GM18870 (cell line): ENCODE measurements at regions not wholly inside any gene's neighbourhood (a gene's known extent, or its start where the extent isn't known, plus 50 kb on each side); places are given as distances from the start of the nearest gene placed in this dataset.
"Not testable (repeated sequence)": the region's sequence is repeated elsewhere in the genome, so short reads cannot be mapped to it uniquely, and the experiment has no call there.

Experiments
- ATAC-seq: cut with Tn5 transposase; IDR thresholded peaks from one replicate; pipeline ENCODE4 v1.9.1; 2021; ENCODE audit warnings: moderate library complexity; ENCODE audit not compliant: unreplicated experiment

DNA sequence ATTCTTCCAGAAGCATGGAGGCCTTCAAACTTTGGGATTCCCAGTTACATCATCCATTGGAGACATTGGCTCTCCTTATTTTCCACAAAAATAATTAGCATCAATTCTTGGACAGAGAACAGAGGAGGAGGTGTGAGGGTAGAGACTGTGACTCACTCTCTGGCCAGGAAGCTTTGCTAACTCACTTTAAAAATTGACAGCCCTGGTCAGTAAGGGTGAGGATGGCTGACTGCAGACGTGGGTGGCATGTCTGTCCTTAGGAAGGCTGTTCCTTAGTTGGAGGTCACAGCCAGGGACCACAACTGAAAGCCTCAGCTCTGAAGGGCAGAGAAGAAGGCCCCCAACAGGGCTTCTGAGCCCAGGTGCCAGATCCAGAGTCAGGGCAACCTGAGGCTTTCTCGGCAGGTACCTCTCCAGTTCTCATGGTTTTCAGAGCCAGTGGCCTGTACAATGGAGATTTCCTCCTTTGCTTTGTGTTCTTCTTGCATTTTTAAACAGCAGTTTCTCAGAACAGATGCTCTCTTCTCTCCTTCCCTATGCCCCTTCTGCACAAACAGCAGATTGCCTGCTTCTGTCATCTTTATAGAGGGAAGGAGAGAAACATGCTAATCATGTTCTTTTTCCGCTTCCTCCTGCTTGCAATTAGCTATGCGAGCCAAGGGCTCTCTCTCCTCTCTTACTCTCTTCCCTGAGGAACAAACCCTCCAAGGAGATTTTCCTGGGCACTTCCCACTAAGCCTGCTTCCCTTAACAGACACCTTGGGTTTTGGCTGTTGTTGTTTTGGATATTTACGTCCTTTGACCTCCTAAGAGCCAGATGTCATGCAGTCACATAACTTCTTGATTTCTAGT is 92.5 kb upstream of the ZNF366 start:
- no peak for ATAC-seq

- no peak for ATAC-seq
These were observed 91.8 kb upstream of the ZNF366 start for GRCh38 chr5:72599065-72599433.

DNA sequence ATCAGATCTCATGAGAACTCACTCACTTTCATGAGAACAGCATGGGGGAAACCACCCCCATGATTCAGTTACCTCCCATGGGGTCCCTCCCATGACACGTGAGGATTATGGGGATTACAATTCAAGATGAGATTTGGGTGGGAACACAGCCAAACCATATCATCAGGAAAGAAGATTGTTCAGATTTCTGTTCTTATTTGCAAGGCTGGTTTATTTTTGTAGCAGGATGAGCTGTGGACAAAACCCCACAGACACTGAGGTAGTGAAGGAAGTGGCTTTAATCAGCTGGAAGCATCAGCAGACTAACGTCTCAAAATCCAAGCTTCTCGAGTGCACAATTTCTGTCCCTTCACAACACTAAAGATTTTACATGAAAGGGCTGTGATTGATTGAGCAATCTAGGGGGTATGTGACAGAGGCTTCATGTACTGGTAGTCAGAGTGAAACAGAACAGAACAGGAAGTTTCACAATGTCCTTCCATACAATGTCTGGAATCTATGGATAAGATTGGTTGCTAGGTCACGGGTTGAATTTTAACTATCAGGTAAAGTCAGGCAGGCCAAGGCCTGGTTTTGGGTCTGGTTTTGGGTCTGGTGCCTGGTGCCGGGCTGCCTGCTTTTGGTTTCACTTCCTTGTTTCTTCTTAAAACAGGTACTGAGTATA is 91.3 kb upstream of the ZNF366 start:
- ATAC-seq: no peak

DNA sequence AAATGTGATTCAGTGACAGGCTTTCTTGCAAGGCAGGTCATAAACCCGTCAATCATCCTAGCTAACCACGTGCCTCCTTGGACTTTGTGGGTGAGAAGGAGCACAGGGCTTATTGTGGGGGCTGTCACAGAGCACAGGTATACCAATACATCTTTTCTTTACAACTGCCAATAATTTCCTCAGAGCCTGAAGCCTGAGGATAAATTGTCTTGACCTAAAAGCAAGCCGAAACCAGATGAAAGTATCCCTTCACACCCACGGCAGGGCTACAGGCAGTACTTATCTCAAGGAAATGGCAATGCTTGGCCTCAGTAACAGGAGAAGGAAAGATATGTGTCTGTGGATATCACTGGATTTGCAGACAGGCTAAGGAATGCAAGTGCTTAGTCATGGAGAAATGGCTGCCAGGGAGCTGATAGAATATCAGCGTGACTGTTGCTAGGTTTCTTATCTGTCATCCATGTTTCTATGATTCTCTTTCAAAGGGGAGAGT is 90.3 kb upstream of the ZNF366 start:
- no peak for ATAC-seq

GRCh38 chr5:72596956-72597355 is 89.7 kb upstream of the ZNF366 start:
- ATAC-seq: no peak

GRCh38 chr5:72588640-72589039 is 81.4 kb upstream of the ZNF366 start:
- ATAC-seq: no peak

GRCh38 chr5:72587661-72588308 is 80.6 kb upstream of the ZNF366 start:
- ATAC-seq: no peak

GRCh38 chr5:72586788-72587530 is 79.7 kb upstream of the ZNF366 start:
- no peak for ATAC-seq

- peak; percentile 65 for ATAC-seq
These were observed 77.3 kb upstream of the ZNF366 start for GRCh38 chr5:72584466-72584865.

GRCh38 chr5:72579290-72579689 is 72.1 kb upstream of the ZNF366 start:
- ATAC-seq: not testable (repeated sequence)

GRCh38 chr5:72572236-72572765 is 65.1 kb upstream of the ZNF366 start:
- ATAC-seq: no peak

DNA sequence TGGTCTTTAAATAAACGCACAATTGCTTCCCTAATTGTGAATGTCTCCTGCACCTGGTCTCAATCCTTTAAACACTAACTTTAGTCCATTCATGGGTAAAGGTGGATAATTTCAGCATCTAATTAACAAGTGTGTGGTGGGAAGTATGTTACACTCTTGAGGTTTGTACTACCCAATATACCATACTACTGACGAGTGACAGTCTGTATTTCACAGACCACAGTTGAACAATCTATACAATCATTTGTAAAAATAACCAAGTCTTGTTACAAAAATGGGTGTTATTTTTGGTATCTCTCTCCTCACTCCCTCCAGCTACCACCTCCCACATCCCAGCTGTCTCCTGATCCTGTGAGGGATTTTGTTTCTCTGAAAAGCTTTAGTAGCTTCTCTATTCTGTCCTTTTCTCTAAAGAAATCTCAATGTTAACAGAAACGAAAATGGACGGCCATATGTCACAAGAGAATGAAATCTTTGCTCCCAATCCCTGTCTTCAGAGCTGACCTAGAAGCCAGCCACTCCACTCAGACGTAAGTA is 62.3 kb upstream of the ZNF366 start:
- ATAC-seq: no peak

GRCh38 chr5:72566746-72567145 is 59.5 kb upstream of the ZNF366 start:
- ATAC-seq: no peak

GRCh38 chr5:72565513-72566289 is 58.5 kb upstream of the ZNF366 start:
- no peak for ATAC-seq

DNA sequence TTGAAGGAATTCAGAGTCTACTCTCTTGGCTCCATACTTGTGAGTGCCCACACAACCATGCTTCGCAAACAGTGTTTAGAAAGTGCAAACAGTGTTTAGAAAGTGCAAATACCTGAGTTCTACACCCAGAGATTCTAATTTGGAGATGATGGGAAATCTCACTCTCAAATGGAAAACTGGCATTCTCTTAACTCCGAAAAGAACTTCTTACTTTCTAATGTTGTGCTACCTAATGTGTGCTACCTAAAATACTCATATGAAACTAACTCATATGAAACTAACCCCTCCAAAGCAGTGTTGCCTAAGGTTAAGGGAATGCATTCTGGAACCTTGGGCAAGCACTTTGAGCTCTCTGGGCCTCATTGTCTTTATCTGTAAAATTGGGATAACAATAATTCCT is 55.5 kb upstream of the ZNF366 start:
- ATAC-seq: no peak

- no peak for ATAC-seq
These were observed 54.1 kb upstream of the ZNF366 start for GRCh38 chr5:72561148-72561972.

DNA sequence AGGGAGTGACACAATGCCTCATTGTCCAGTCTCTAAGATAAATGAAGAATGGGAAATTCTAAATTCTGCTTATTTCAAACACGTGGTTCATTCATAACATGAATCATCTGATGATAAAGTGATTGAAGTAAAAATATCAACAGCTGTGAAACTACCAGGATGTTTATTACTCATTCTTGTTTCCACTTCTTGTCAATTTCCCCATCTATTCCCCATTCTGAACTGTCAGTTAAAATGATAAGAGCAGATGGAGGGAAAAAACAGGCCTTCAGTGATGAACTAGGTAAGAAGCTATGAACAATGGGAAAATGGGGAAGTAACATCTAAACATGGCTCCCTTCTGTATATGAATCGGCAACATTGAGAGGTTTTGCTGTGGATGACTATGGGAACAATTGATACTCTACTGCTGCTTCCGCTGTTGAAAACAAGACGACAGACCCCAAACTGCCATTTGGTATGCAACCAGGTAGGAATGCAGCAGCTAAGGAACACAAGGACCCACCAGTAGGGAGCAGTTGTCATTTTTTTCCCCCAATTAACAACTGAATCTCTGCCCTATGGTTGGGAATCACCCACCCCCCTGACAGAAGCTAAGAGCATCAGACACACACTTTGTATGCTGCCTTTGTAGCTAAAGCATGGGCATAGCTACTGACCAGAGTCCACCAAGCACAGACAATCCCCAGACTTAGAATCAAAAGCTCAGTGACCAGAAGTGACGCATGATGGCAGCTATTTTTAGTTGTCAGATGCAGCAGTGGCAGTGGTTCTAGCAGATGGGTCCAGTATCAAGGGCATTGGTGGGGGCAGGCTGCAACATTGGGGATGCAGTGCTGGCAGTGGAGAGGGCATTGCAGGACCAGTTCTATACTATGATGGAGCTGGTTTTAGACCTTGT is 52.9 kb upstream of the ZNF366 start:
- no peak for ATAC-seq

- ATAC-seq: no peak
These were observed 51.2 kb upstream of the ZNF366 start for GRCh38 chr5:72558383-72558782.
